GM12878 (cell line): ENCODE measurements at regions not wholly inside any gene's neighbourhood (a gene's known extent, or its start where the extent isn't known, plus 50 kb on each side); places are given as distances from the start of the nearest gene placed in this dataset.

Experiments used
- ATAC-seq: fragments of 200-7000 bp; cut with Tn5 transposase; 3 replicates; pipeline ENCODE4 v1.9.1; 2020; ENCODE audit warnings: mild to moderate bottlenecking, moderate library complexity
- BruUV-seq: library from RNA; stranded (reverse); fragments of 400-500 nt; replicated peaks from 2 replicates; lab custom pipeline; 2021; lab: Mats Ljungman, UMichigan
- CTCF ChIA-PET: fragments of 300-600 bp; sonication (Branson Sonifier 250); formaldehyde crosslinking; extraction: SDS; loops from one replicate; lab custom pipeline; 2021; ENCODE audit warnings: inconsistent platforms; lab: Yijun Ruan, JAX
- POLR2A ChIA-PET: fragments of 350-600 bp; formaldehyde crosslinking; extraction: SDS; loops from one replicate; lab custom pipeline; 2021; ENCODE audit warnings: inconsistent platforms; lab: Charles Lee
- RAD21 ChIA-PET: fragments of 300-600 bp; sonication (Branson Sonifier 250); formaldehyde crosslinking; loops from one replicate; lab custom pipeline; 2023; ENCODE audit warnings: antibody characterized with exemption; ENCODE audit not compliant: unreplicated experiment; lab: Charles Lee
- SMC1A ChIA-PET: fragments of 300-600 bp; sonication (Branson Sonifier 250); formaldehyde crosslinking; loops from one replicate; lab custom pipeline; 2023; ENCODE audit not compliant: unreplicated experiment, uncharacterized antibody; lab: Charles Lee
- DNase-seq: peaks from one replicate; pipeline ENCODE4 v3.0.0-alpha.2; 2011; ENCODE audit warnings: low read depth, low spot score
- FAIRE-seq: peaks from 3 replicates; lab custom pipeline; 2011; peaks lifted over from hg19 to GRCh38; lab: Jason Lieb, UNC
- H2AFZ ChIP-seq: 2 replicates; pipeline ENCODE4 v1.6.0; 2011; ENCODE audit warnings: low read depth, low read length, control low read depth; ENCODE audit not compliant: control insufficient read depth
- H3K27ac ChIP-seq: 2 replicates; pipeline ENCODE4 v1.5.1; 2011; ENCODE audit warnings: control low read depth; ENCODE audit not compliant: control insufficient read depth, insufficient read depth
- H3K27me3 ChIP-seq, 2 experiments: replicated peaks in 1 of 2; 2 replicates each; pipeline versions ENCODE4 v1.6.0 to v1.6.1; 2011; ENCODE audit warnings: low read length in 1 of 2; ENCODE audit not compliant: control insufficient read depth in 2 of 2, insufficient read depth in 2 of 2
- H3K36me3 ChIP-seq, 2 experiments: 2 replicates each; pipeline ENCODE4 v1.5.1; 2011; ENCODE audit warnings: low read length in 1 of 2; ENCODE audit not compliant: control insufficient read depth in 2 of 2, insufficient read depth in 2 of 2
- H3K4me1 ChIP-seq: 2 replicates; pipeline ENCODE4 v1.6.1; 2011; ENCODE audit warnings: mild to moderate bottlenecking, low read length, moderate library complexity, mixed read lengths; ENCODE audit not compliant: control insufficient read depth, insufficient read depth
- H3K4me2 ChIP-seq: 2 replicates; pipeline ENCODE4 v1.6.0; 2011; ENCODE audit warnings: control low read depth; ENCODE audit not compliant: control insufficient read depth, insufficient read depth
- H3K4me3 ChIP-seq: fragments of 200-600 bp; sonication (generic); 2 replicates; pipeline ENCODE4 v1.5.1; 2016
- H3K79me2 ChIP-seq: 2 replicates; pipeline ENCODE4 v1.6.0; 2011; ENCODE audit warnings: low read length; ENCODE audit not compliant: control insufficient read depth, insufficient read depth
- H3K9ac ChIP-seq: 2 replicates; pipeline ENCODE4 v1.8.0; 2011; ENCODE audit warnings: low read length, control low read depth, mixed read lengths; ENCODE audit not compliant: control insufficient read depth, insufficient read depth
- H3K9me3 ChIP-seq: replicated peaks from 3 replicates; pipeline ENCODE4 v1.5.1; 2011; ENCODE audit warnings: mild to moderate bottlenecking, low read length; ENCODE audit not compliant: control insufficient read depth, insufficient read depth
- H4K20me1 ChIP-seq: 2 replicates; pipeline ENCODE4 v1.6.0; 2011; ENCODE audit not compliant: control insufficient read depth, insufficient read depth
- HCFC1 ChIP-seq: fragments of 150-350 bp; IDR thresholded peaks from 2 replicates; pipeline ENCODE4 v1.6.1; 2014; ENCODE audit warnings: low read length
- POU2F2 ChIP-seq: IDR thresholded peaks from 3 replicates; pipeline ENCODE4 v1.6.1; 2011; ENCODE audit warnings: low read depth, mild to moderate bottlenecking, low read length, borderline replicate concordance
- SMAD5 ChIP-seq: IDR thresholded peaks from 2 replicates; pipeline ENCODE4 v1.6.1; 2016; ENCODE audit warnings: antibody characterized with exemption, low read depth
- SMARCA5 ChIP-seq: fragments of 450-650 bp; IDR thresholded peaks from 2 replicates; pipeline ENCODE4 v1.6.1; 2017; ENCODE audit warnings: mild to moderate bottlenecking
- SPI1 ChIP-seq: IDR thresholded peaks from 2 replicates; pipeline ENCODE4 v1.6.1; 2011; ENCODE audit warnings: low read depth, mild to moderate bottlenecking, low read length, moderate library complexity, borderline replicate concordance; ENCODE audit not compliant: insufficient read depth
- TCF3 ChIP-seq: IDR thresholded peaks from 2 replicates; pipeline ENCODE4 v1.6.1; 2012; ENCODE audit warnings: low read depth, mild to moderate bottlenecking, low read length, borderline replicate concordance; ENCODE audit not compliant: insufficient read depth
- WGBS: methylation state at CpG from one replicate; pipeline ENCODE4 v1.1.6; 2016; ENCODE audit warnings: low lambda C conversion rate; ENCODE audit not compliant: insufficient replicate concordance, insufficient coverage; ENCODE audit errors: missing lambda C conversion rate; 5-methylcytosine and 5-hydroxymethylcytosine counted together
- in situ Hi-C: fragments of 300-500 bp; cut with MboI; formaldehyde crosslinking; loops from 9 replicates; pipeline ENCODE4 v1.14.3; 2018; ENCODE audit warnings: mixed read lengths
- intact Hi-C: fragments of 100-400 bp; cut with micrococcal nuclease; formaldehyde crosslinking; loops from one replicate; pipeline ENCODE4 v1.14.2; 2022; ENCODE audit not compliant: unreplicated experiment
- TF ChIP-seq, protein P1 (sequence below): fragments of 450-650 bp; IDR thresholded peaks from 2 replicates; pipeline ENCODE4 v1.6.1; 2017; ENCODE audit warnings: low read depth, mild to moderate bottlenecking, moderate library complexity

DNA sequence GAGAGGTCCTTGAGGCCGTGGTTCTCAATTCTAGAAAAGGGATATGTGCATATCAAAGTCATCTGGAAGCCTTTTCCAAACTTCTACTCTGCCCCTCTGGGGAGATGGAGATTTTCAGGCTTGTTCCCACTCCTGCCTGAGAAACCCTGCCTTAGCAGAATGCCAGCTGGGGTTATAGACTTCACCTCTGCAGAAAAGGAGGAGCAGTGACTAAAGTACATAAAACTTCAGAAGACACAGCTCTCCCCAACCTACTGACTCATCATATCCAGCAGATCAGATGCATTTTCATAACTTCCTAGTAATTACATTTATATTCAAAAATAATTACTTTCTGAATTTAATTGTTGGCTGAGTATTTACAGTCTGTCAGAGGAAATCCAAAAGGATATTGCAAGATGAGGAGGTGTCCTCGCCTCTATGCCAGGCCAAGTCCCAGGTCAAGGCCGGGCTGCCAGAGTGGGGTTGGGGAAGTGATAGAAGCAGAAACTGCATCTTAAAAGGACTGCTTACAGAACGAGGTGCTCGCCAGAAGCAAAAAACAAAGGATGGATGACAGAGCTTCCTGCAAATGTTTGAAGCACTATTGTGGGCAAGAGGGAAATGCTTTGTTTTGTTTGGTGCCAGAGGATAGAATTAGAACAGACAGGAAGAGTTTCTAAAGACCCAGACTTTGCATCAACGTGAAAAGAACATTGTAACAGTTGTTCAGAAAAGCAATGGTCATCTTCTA lies 75.6 kb upstream of the APCDD1 start:
- SMC1A ChIA-PET, result no interaction called here
- FAIRE-seq (no peak), DNase-seq (no peak), ATAC-seq (no peak)
- RAD21 ChIA-PET, result no interaction called here
- Histone ChIP-seq H3K4me2 (no peak overlapping the region), H3K4me3 (no peak overlapping the region), H3K36me3 (no peaks in the 10 kb centered on the region), H3K27me3 (peaks cover 0 to 1% of the 10 kb centered on the region in 2 experiments; a peak in 3 of 4 replicates), H3K9ac (no peak overlapping the region), H2AFZ (no peak overlapping the region), H4K20me1 (no peaks in the 10 kb centered on the region), H3K9me3 (no peaks in the 10 kb centered on the region), H3K79me2 (no peaks in the 10 kb centered on the region), H3K4me1 (no peaks in the 10 kb centered on the region), H3K27ac (no peak overlapping the region)
- BruUV-seq, result no TSS peak
- POLR2A ChIA-PET, result no interaction called here
- no peak for TF ChIP-seq SMAD5
- in situ Hi-C loops, result no loop called here
- CTCF ChIA-PET, result no interaction called here
- 13% methylated on average over 6 of the region's 6 CpGs for WGBS
- intact Hi-C loops, result no loop called here

DNA sequence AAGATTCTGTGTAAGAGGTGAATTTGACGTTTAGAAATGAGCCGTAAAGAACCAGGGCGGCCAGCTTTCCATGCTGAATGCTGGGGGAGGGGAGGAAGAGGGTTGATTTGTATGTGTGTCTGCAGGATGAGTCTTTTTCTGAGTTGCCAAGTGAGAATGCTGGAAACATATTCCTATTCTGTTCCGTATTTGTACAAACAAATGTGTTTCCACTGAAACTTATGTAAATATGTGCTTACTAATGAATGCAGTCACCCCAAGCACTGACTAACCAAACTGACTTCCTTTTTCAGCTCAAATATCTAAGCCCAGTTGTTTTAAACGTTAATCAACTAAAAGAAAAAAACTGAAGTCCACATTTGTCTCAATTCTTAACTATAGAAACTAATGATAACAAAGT lies 74.9 kb upstream of the APCDD1 start:
- ATAC-seq (no peak), FAIRE-seq (no peak), DNase-seq (no peak)
- Histone ChIP-seq H3K27ac (no peak overlapping the region), H2AFZ (no peak overlapping the region), H3K9me3 (no peaks in the 10 kb centered on the region), H4K20me1 (no peaks in the 10 kb centered on the region), H3K4me2 (no peak overlapping the region), H3K36me3 (no peaks in the 10 kb centered on the region), H3K79me2 (no peaks in the 10 kb centered on the region), H3K4me3 (no peak overlapping the region), H3K4me1 (no peaks in the 10 kb centered on the region), H3K9ac (no peak overlapping the region), H3K27me3 (peaks cover 0 to under 1% of the 10 kb centered on the region in 2 experiments; a peak in 3 of 4 replicates)
- intact Hi-C loops (no loop called here), in situ Hi-C loops (no loop called here)
- SMC1A ChIA-PET, result no interaction called here
- 53% methylated on average over 5 of the region's 5 CpGs for WGBS
- BruUV-seq, result no TSS peak
- TF ChIP-seq, protein P1, sequence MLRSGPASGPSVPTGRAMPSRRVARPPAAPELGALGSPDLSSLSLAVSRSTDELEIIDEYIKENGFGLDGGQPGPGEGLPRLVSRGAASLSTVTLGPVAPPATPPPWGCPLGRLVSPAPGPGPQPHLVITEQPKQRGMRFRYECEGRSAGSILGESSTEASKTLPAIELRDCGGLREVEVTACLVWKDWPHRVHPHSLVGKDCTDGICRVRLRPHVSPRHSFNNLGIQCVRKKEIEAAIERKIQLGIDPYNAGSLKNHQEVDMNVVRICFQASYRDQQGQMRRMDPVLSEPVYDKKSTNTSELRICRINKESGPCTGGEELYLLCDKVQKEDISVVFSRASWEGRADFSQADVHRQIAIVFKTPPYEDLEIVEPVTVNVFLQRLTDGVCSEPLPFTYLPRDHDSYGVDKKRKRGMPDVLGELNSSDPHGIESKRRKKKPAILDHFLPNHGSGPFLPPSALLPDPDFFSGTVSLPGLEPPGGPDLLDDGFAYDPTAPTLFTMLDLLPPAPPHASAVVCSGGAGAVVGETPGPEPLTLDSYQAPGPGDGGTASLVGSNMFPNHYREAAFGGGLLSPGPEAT, result no peak
- no peak for TF ChIP-seq SPI1
- TF ChIP-seq TCF3, result no peak
- TF ChIP-seq POU2F2, result no peak
- TF ChIP-seq SMARCA5, result no peak
- no peak for TF ChIP-seq HCFC1
- RAD21 ChIA-PET, result no interaction called here
- CTCF ChIA-PET, result no interaction called here
- POLR2A ChIA-PET, result no interaction called here
